HG02870 (cell line): ENCODE measurements at regions not wholly inside any gene's neighbourhood (a gene's known extent, or its start where the extent isn't known, plus 50 kb on each side); places are given as distances from the start of the nearest gene placed in this dataset.
"Not testable (repeated sequence)": the region's sequence is repeated elsewhere in the genome, so short reads cannot be mapped to it uniquely, and the experiment has no call there.

Experiments used
- ATAC-seq: cut with Tn5 transposase; IDR thresholded peaks from one replicate; pipeline ENCODE4 v1.9.1; 2021; ENCODE audit warnings: mild to moderate bottlenecking, moderate library complexity; ENCODE audit not compliant: unreplicated experiment

- no peak for ATAC-seq
Measured at GRCh38 chr7:93830141-93830925, 60.2 kb downstream of the TFPI2 start.

GRCh38 chr7:93828260-93828659 lies 62.3 kb downstream of the TFPI2 start:
- peak; percentile 91 for ATAC-seq

- no peak for ATAC-seq
Measured at GRCh38 chr7:93823621-93824020, 66.9 kb downstream of the TFPI2 start.

- no peak for ATAC-seq
Measured at GRCh38 chr7:93821463-93821862, 69.1 kb downstream of the TFPI2 start.

- no peak for ATAC-seq
Measured at GRCh38 chr7:93819699-93820098, 70.9 kb downstream of the TFPI2 start.

GRCh38 chr7:93817526-93817925 lies 73.0 kb downstream of the TFPI2 start:
- ATAC-seq = no peak

- no peak for ATAC-seq
Measured at GRCh38 chr7:93817004-93817403, 73.5 kb downstream of the TFPI2 start.

- ATAC-seq = no peak
Measured at GRCh38 chr7:93813514-93813913, 77.0 kb downstream of the TFPI2 start.

GRCh38 chr7:93812061-93812460 lies 78.5 kb downstream of the TFPI2 start:
- ATAC-seq = no peak

- no peak for ATAC-seq
Measured at GRCh38 chr7:93811198-93811597, 79.4 kb downstream of the TFPI2 start.

GRCh38 chr7:93810561-93810960 lies 80.0 kb downstream of the TFPI2 start:
- ATAC-seq = no peak

- ATAC-seq = no peak
Measured at GRCh38 chr7:93804726-93805125, 85.8 kb downstream of the TFPI2 start.

- no peak for ATAC-seq
Measured at GRCh38 chr7:93799750-93800357, 90.7 kb downstream of the TFPI2 start.

- not testable (repeated sequence) for ATAC-seq
Measured at GRCh38 chr7:93793084-93793697, 97.4 kb downstream of the TFPI2 start.

GRCh38 chr7:93779115-93779514 lies 111.4 kb downstream of the TFPI2 start:
- no peak for ATAC-seq

GRCh38 chr7:93778384-93778783 lies 112.2 kb downstream of the TFPI2 start:
- ATAC-seq = no peak

- no peak for ATAC-seq
Measured at GRCh38 chr7:93773446-93773845, 117.1 kb downstream of the TFPI2 start.

- ATAC-seq = no peak
Measured at GRCh38 chr7:93765475-93765874, 125.1 kb downstream of the TFPI2 start.

GRCh38 chr7:93758631-93759030 lies 131.9 kb downstream of the TFPI2 start:
- ATAC-seq = no peak

- no peak for ATAC-seq
Measured at GRCh38 chr7:93757426-93757825, 133.1 kb downstream of the TFPI2 start.

- ATAC-seq = no peak
Measured at GRCh38 chr7:93756890-93757289, 133.7 kb downstream of the TFPI2 start.

GRCh38 chr7:93751421-93751820 lies 139.1 kb downstream of the TFPI2 start:
- no peak for ATAC-seq
